ENCODE measurements at regions not wholly inside any gene's neighbourhood (a gene's known extent, or its start where the extent isn't known, plus 50 kb on each side); places are given as distances from the start of the nearest gene placed in this dataset.

GRCh38 chr12:89092297-89092696 is 260.0 kb downstream of the DUSP6 start:
- DNase-seq (ENCODE audit: low read depth) = no peak

- no peak for DNase-seq (ENCODE audit: low read depth)
Measured at GRCh38 chr12:89091293-89091841, 260.9 kb downstream of the DUSP6 start.

- no peak for DNase-seq (ENCODE audit: low read depth)
Measured at GRCh38 chr12:89089264-89089663, 263.0 kb downstream of the DUSP6 start.

- no peak for DNase-seq (ENCODE audit: low read depth)
Measured at GRCh38 chr12:89087876-89088275, 264.4 kb downstream of the DUSP6 start.

GRCh38 chr12:89087149-89087825 is 265.0 kb downstream of the DUSP6 start:
- no peak for DNase-seq (ENCODE audit: low read depth)

GRCh38 chr12:89085421-89085820 is 266.9 kb downstream of the DUSP6 start:
- DNase-seq (ENCODE audit: low read depth) = no peak

GRCh38 chr12:89084751-89085150 is 267.6 kb downstream of the DUSP6 start:
- no peak for DNase-seq (ENCODE audit: low read depth)

GRCh38 chr12:89083491-89083890 is 268.8 kb downstream of the DUSP6 start:
- DNase-seq (ENCODE audit: low read depth) = no peak

GRCh38 chr12:89082370-89082753 is 269.9 kb downstream of the DUSP6 start:
- no peak for DNase-seq (ENCODE audit: low read depth)

- DNase-seq (ENCODE audit: low read depth) = no peak
Measured at GRCh38 chr12:89081719-89082369, 270.5 kb downstream of the DUSP6 start.

- no peak for DNase-seq (ENCODE audit: low read depth)
Measured at GRCh38 chr12:89080793-89081465, 271.4 kb downstream of the DUSP6 start.

GRCh38 chr12:89075880-89076540 is 276.3 kb downstream of the DUSP6 start:
- no peak for DNase-seq (ENCODE audit: low read depth)

GRCh38 chr12:89073659-89074058 is 278.6 kb downstream of the DUSP6 start:
- DNase-seq (ENCODE audit: low read depth) = no peak

- DNase-seq (ENCODE audit: low read depth) = no peak
Measured at GRCh38 chr12:89073027-89073398, 279.3 kb downstream of the DUSP6 start.

- DNase-seq (ENCODE audit: low read depth) = no peak
Measured at GRCh38 chr12:89072294-89073026, 279.8 kb downstream of the DUSP6 start.

- DNase-seq (ENCODE audit: low read depth) = no peak
Measured at GRCh38 chr12:89070603-89071002, 281.7 kb downstream of the DUSP6 start.

GRCh38 chr12:89069431-89069830 is 282.9 kb downstream of the DUSP6 start:
- DNase-seq (ENCODE audit: low read depth) = no peak

GRCh38 chr12:89067421-89068187 is 284.7 kb downstream of the DUSP6 start:
- DNase-seq (ENCODE audit: low read depth) = no peak

GRCh38 chr12:89064780-89065179 is 287.5 kb downstream of the DUSP6 start:
- no peak for DNase-seq (ENCODE audit: low read depth)

- no peak for DNase-seq (ENCODE audit: low read depth)
Measured at GRCh38 chr12:89064151-89064550, 288.1 kb downstream of the DUSP6 start.

- DNase-seq (ENCODE audit: low read depth) = no peak
Measured at GRCh38 chr12:89062996-89063395, 289.3 kb downstream of the DUSP6 start.

Data from stimulated activated CD8-positive, alpha-beta memory T cell treated with anti-CD3 and anti-CD28 coated beads, Interleukin-12 subunit alpha, Interleukin-12 subunit beta, amount 100 ng/mL, for 1 hour (primary cell).